Lower lobe of right lung (tissue), 2 donors: ENCODE measurements at regions not wholly inside any gene's neighbourhood (a gene's known extent, or its start where the extent isn't known, plus 50 kb on each side); places are given as distances from the start of the nearest gene placed in this dataset.
"Not testable (repeated sequence)": the region's sequence is repeated elsewhere in the genome, so short reads cannot be mapped to it uniquely, and the experiment has no call there.

Experiments
- ATAC-seq, 2 donors: fragments of 200-7000 bp; cut with Tn5 transposase; one replicate each; pipeline ENCODE4 v1.9.1; 2020 to 2022; ENCODE audit warnings: mild to moderate bottlenecking in 2 of 2, moderate library complexity in 2 of 2
- DNase-seq: peaks from one replicate; pipeline ENCODE4 v3.0.0-alpha.2; 2020
- H3K27ac ChIP-seq: fragments of 200-600 bp; one replicate; pipeline ENCODE4 v1.8.0; 2022
- H3K27me3 ChIP-seq: fragments of 200-600 bp; one replicate; pipeline ENCODE4 v1.8.0; 2022; ENCODE audit warnings: low read depth
- H3K36me3 ChIP-seq: fragments of 200-600 bp; one replicate; pipeline ENCODE4 v1.8.0; 2022; ENCODE audit warnings: mild to moderate bottlenecking
- H3K4me1 ChIP-seq: fragments of 200-600 bp; one replicate; pipeline ENCODE4 v1.8.0; 2022
- H3K4me3 ChIP-seq: fragments of 200-600 bp; one replicate; pipeline ENCODE4 v1.8.0; 2022; ENCODE audit warnings: mild to moderate bottlenecking
- H3K9me3 ChIP-seq: fragments of 200-600 bp; one replicate; pipeline ENCODE4 v1.8.0; 2022
- intact Hi-C: fragments of 100-400 bp; cut with DNase I; formaldehyde crosslinking; loops from one replicate; pipeline ENCODE4 v1.11.0; 2022
- TF ChIP-seq, protein P1 (sequence below): fragments of 200-600 bp; IDR thresholded peaks from one replicate; pipeline ENCODE4 v1.8.0; 2022; ENCODE audit warnings: antibody characterized with exemption, mild to moderate bottlenecking
- donor health status: DM: no; HTN: yes; CAD: no; lungs with severe emphysema.

GRCh38 chr10:45118929-45119328, 118.2 kb downstream of the ZNF22 start:
- TF ChIP-seq, protein P1, sequence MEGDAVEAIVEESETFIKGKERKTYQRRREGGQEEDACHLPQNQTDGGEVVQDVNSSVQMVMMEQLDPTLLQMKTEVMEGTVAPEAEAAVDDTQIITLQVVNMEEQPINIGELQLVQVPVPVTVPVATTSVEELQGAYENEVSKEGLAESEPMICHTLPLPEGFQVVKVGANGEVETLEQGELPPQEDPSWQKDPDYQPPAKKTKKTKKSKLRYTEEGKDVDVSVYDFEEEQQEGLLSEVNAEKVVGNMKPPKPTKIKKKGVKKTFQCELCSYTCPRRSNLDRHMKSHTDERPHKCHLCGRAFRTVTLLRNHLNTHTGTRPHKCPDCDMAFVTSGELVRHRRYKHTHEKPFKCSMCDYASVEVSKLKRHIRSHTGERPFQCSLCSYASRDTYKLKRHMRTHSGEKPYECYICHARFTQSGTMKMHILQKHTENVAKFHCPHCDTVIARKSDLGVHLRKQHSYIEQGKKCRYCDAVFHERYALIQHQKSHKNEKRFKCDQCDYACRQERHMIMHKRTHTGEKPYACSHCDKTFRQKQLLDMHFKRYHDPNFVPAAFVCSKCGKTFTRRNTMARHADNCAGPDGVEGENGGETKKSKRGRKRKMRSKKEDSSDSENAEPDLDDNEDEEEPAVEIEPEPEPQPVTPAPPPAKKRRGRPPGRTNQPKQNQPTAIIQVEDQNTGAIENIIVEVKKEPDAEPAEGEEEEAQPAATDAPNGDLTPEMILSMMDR, result no peak
- Histone ChIP-seq H3K9me3 (no peaks in the 10 kb centered on the region), H3K4me1 (no peaks in the 10 kb centered on the region), H3K4me3 (no peak overlapping the region), H3K36me3 (no peaks in the 10 kb centered on the region), H3K27me3 (no peaks in the 10 kb centered on the region), H3K27ac (no peak overlapping the region)
- DNase-seq (no peak), ATAC-seq (no peak)
- intact Hi-C loops, result no loop called here

DNA sequence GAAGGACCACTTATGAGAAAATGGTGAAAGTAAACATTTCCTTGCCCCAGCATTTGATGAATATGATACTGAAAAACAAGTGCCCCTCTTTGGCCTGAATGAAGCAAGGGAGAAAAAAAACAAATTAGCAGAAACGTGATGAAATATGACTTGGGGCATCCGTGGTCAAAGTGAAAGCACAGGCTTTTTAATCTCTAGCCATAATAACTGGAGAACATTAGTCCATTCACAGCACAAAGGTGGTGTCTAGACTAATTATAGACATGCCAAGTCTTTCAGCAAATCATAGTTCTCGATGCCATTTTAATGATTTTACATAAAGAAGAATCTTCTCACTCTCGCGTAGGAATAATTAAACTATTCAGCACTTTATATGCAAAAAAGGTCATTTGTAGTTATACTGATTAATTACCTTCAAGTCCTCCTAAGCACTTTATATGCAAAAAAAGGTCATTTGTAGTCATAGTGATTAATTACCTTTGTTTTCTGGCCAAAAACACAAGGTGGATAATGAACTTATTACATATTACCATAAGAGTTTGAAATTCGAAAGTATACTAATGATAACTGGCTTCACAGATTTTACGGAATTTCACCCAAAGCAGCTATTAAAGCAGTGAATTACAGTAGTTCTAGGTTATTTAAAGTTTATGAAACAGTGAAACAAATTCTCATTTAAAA, 121.6 kb downstream of the ZNF22 start:
- H3K4me1 ChIP-seq, H3K27ac ChIP-seq, intact Hi-C loops, ATAC-seq, H3K9me3 ChIP-seq, DNase-seq, H3K36me3 ChIP-seq, H3K4me3 ChIP-seq, H3K27me3 ChIP-seq: not testable (repeated sequence)

- H3K4me1 ChIP-seq, result no peaks in the 10 kb centered on the region
- DNase-seq (no peak), ATAC-seq (no peak)
- H3K36me3 ChIP-seq, result no peaks in the 10 kb centered on the region
- TF ChIP-seq, protein P1, result no peak
- no peaks in the 10 kb centered on the region for H3K27me3 ChIP-seq
- no peaks in the 10 kb centered on the region for H3K9me3 ChIP-seq
- intact Hi-C loops, result no loop called here
- no peak overlapping the region for H3K4me3 ChIP-seq
- no peak overlapping the region for H3K27ac ChIP-seq
Measured at GRCh38 chr10:45135443-45136198, 134.9 kb downstream of the ZNF22 start.

GRCh38 chr10:45136256-45136655, 135.5 kb downstream of the ZNF22 start:
- TF ChIP-seq, protein P1, result no peak
- ATAC-seq (no peak), DNase-seq (no peak)
- Histone ChIP-seq H3K4me1 (no peaks in the 10 kb centered on the region), H3K36me3 (no peaks in the 10 kb centered on the region), H3K9me3 (no peaks in the 10 kb centered on the region), H3K27me3 (no peaks in the 10 kb centered on the region), H3K4me3 (no peak overlapping the region), H3K27ac (no peak overlapping the region)
- intact Hi-C loops, result no loop called here

DNA sequence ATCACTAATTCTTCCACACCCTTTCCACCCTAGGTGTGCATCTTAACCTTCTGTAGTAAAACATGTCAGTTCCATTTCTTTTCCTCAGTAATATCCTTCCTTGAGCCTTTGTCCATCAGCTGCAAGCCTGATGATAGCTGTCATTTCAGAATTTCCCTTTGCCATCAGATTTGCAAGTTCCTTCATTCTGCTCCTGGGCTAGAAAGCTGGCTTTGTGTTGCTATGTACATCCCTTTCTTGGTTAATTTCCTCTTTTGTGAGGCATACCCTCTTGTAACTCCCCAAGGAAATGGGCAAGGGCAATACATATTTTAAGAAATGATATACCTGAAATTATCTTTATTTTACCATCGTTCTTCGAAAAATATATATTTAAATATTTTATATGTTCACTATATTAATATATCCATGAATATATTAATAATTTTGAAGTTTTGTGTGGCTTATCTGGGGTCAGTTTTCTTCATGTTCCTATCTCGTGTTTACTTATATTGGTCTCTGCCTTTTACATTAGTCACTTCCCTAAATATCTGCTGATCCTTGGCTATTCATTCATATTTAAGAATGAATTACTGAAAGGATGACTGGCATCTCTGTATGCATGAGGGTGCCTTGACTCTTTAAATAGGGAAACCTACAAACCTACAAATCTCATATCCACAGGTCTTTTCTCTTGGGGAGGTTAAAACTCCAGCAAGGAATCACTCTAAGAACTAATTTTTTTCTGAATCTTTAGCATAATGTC, 143.8 kb downstream of the ZNF22 start:
- no peak for ATAC-seq
- Histone ChIP-seq H3K4me3 (no peak overlapping the region), H3K27me3 (no peaks in the 10 kb centered on the region), H3K36me3 (no peaks in the 10 kb centered on the region), H3K9me3 (no peaks in the 10 kb centered on the region), H3K4me1 (no peaks in the 10 kb centered on the region), H3K27ac (no peak overlapping the region)
- TF ChIP-seq, protein P1, result no peak
- intact Hi-C loops, result no loop called here
- no peak for DNase-seq

GRCh38 chr10:45145143-45145542, 144.4 kb downstream of the ZNF22 start:
- H3K4me3 ChIP-seq, ATAC-seq, H3K27me3 ChIP-seq, DNase-seq, H3K4me1 ChIP-seq, H3K9me3 ChIP-seq, H3K36me3 ChIP-seq, intact Hi-C loops, H3K27ac ChIP-seq: not testable (repeated sequence)
